Pancreas (tissue), 10 donors: ENCODE measurements at regions not wholly inside any gene's neighbourhood (a gene's known extent, or its start where the extent isn't known, plus 50 kb on each side); places are given as distances from the start of the nearest gene placed in this dataset.
A peak's percentile ranks its signal among the peaks of the same experiment; 100 is the strongest.

ENCODE experiments used
- ATAC-seq, 4 donors: fragments of 200-7000 bp; cut with Tn5 transposase; one replicate each; pipeline versions ENCODE4 v1.8.0 to v1.9.1; 2020; ENCODE audit warnings: mild to moderate bottlenecking in 4 of 4, moderate library complexity in 4 of 4
- DNase-seq, 6 donors: peaks; one replicate each; pipeline ENCODE4 v3.0.0-alpha.2; 2020
- FAIRE-seq: peaks from 2 replicates; lab custom pipeline; 2012; peaks lifted over from hg19 to GRCh38; lab: Jason Lieb, UNC
- H3K27ac ChIP-seq, 4 donors: fragments of 200-600 bp; sonication (generic); 1 replicate in 3 of 4; 2 replicates in 1 of 4; pipeline versions ENCODE4 v1.5.0 to v1.8.0; 2020
- H3K27me3 ChIP-seq, 4 donors: fragments of 200-600 bp; one replicate each; pipeline ENCODE4 v1.8.0; 2021
- H3K36me3 ChIP-seq, 3 donors: fragments of 200-600 bp; sonication (generic) in 1 of 3; one replicate each; pipeline versions ENCODE4 v1.5.0 to v1.8.0; 2020 to 2021
- H3K4me1 ChIP-seq, 3 donors: fragments of 200-600 bp; one replicate each; pipeline ENCODE4 v1.8.0; 2021
- H3K4me3 ChIP-seq, 4 donors: fragments of 200-600 bp; sonication (generic) in 2 of 4; one replicate each; pipeline versions ENCODE4 v1.5.0 to v1.8.0; 2020 to 2021
- H3K9me3 ChIP-seq, 4 donors: fragments of 200-600 bp; one replicate each; pipeline ENCODE4 v1.8.0; 2021
- WGBS, 2 donors: extraction: QIAGEN DNeasy Blood & Tissue Kit; methylation state at CpG; one replicate each; pipeline ENCODE4 v1.1.7; 2013; 5-methylcytosine and 5-hydroxymethylcytosine counted together
- intact Hi-C, 3 donors: fragments of 100-400 bp; cut with DNase I; formaldehyde crosslinking; loops; one replicate each; pipeline versions ENCODE4 v1.11.1 to v1.14.2; 2022
- TF ChIP-seq, protein P1 (sequence below), 4 donors: fragments of 200-600 bp; sonication (generic) in 3 of 4; IDR thresholded peaks; one replicate each; pipeline versions ENCODE4 v1.5.0 to v1.8.0; 2021; ENCODE audit warnings: antibody characterized with exemption in 4 of 4
- donor health status: healthy with polysubstance abuse.
- donor health status: DM: no; HTN: no; CAD: no; lungs with moderate emphysema.
- donor health status: DM: no; HTN: no; CAD: no.
- donor health status: control.
- donor health status: control.
- donor health status: Bipolar disorder and iron deficiency.
- donor health status: DM: yes; HTN: yes; CAD: no.
- donor health status: DM: no; HTN: no; CAD: no.
- donor health status: DM: no; HTN: no; CAD: no.
- donor health status: DM: yes; HTN: yes; CAD: no.

DNA sequence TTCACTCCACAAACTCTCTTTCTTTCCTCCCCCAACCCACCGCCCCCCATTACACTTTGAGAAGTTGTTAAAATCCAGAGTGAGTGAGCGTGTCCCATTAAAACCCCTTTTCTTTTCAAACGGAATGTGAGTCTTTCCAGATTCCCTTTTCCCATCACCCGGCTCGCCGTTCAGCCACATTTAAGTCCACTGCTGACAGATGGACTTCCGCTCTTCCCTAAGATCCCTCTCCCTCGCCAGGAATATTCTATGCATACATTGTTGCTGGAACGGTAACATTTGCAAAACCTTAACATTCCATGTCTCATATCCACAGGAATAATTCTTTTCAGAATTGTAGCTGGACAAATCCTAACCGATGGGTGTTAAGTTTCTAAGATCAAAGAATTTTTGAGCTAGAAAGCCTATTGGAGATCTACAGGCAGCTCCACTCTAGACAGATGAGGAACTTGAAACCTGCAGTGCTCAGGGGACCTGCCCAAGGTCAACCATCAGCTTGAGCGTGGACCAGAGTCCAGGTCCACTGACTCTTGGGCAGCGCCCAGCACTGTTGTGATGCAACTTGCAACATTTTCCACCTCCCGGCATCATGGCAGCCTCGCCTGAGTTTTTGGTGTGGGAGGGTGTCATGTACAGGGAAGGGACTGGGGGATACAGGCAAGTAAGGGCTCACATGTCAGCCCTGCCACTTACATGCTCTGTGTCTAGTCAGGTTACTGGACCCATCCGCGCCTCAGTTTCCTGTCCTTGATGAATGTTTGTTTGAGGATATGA lies 500.1 kb downstream of the CCDC171 start:
- WGBS, 2 donors: 91 to 94% methylated on average over 16 of the region's 16 CpGs
- DNase-seq (no peak), ATAC-seq (no peak), FAIRE-seq (no peak)
- Histone ChIP-seq H3K4me3 (no peak overlapping the region), H3K27me3 (no peaks in the 10 kb centered on the region), H3K27ac (no peak overlapping the region), H3K36me3 (no peaks in the 10 kb centered on the region), H3K4me1 (no peaks in the 10 kb centered on the region), H3K9me3 (no peaks in the 10 kb centered on the region)
- TF ChIP-seq, protein P1, sequence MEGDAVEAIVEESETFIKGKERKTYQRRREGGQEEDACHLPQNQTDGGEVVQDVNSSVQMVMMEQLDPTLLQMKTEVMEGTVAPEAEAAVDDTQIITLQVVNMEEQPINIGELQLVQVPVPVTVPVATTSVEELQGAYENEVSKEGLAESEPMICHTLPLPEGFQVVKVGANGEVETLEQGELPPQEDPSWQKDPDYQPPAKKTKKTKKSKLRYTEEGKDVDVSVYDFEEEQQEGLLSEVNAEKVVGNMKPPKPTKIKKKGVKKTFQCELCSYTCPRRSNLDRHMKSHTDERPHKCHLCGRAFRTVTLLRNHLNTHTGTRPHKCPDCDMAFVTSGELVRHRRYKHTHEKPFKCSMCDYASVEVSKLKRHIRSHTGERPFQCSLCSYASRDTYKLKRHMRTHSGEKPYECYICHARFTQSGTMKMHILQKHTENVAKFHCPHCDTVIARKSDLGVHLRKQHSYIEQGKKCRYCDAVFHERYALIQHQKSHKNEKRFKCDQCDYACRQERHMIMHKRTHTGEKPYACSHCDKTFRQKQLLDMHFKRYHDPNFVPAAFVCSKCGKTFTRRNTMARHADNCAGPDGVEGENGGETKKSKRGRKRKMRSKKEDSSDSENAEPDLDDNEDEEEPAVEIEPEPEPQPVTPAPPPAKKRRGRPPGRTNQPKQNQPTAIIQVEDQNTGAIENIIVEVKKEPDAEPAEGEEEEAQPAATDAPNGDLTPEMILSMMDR (IDR thresholded peaks at IDR 0.05): no peak
- intact Hi-C loops: no loop called here

DNA sequence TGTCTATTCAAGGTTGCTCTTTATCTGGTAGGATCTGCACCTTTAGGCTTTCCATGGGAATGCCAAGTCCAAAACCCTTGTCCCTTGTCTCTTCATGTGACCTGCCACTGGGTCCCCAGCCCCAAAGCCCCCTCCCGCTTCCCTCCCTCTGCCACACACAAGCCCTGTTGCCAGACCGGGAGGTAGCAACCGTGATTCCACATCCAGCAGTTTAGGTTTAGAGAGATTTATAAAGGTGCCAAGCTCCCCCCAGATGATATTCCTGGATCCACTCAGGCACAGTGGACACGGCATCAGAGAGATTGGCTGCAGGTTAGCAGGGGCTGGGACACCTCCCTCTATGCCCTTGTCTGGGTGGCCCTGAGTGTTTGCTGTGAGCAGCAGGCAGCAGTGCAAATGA lies 504.7 kb downstream of the CCDC171 start:
- TF ChIP-seq, protein P1 (IDR thresholded peaks at IDR 0.05): no peak
- 93 to 96% methylated on average over 4 of the region's 4 CpGs for WGBS, 2 donors
- H3K4me1 ChIP-seq: no peaks in the 10 kb centered on the region
- intact Hi-C loops: no loop called here
- no peaks in the 10 kb centered on the region for H3K27me3 ChIP-seq
- FAIRE-seq: no peak
- no peaks in the 10 kb centered on the region for H3K36me3 ChIP-seq
- H3K27ac ChIP-seq: no peak overlapping the region
- H3K4me3 ChIP-seq: no peak overlapping the region
- DNase-seq: no peak
- ATAC-seq: no peak
- H3K9me3 ChIP-seq: no peaks in the 10 kb centered on the region

DNA sequence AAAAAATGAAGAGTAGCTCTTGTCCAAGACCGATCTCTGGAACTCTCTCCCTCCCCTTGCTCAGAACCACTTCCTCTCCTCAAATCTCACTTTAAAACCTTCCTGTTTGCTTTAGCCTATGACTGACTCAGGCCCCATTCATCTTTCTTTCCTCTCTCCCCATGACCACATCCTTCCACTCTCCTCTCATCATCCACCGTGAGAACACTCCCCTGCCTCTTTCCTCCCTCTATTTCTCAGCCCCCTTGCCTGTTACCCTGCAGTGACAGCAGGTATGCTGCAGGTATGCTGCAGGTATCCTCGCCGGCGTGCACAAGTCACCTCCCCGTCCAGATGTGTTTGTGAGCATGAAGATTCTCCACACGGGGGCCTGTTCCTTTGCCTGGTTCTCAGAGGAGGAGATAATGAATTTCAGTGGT lies 505.3 kb downstream of the CCDC171 start:
- H3K4me3 ChIP-seq: no peak overlapping the region
- intact Hi-C loops: no loop called here
- no peak overlapping the region for H3K27ac ChIP-seq
- 57 to 59% methylated on average over 7 of the region's 7 CpGs for WGBS, 2 donors
- TF ChIP-seq, protein P1 (IDR thresholded peaks at IDR 0.05): no peak
- ATAC-seq: no peak
- no peaks in the 10 kb centered on the region for H3K36me3 ChIP-seq
- H3K4me1 ChIP-seq: no peaks in the 10 kb centered on the region
- H3K27me3 ChIP-seq: no peaks in the 10 kb centered on the region
- no peaks in the 10 kb centered on the region for H3K9me3 ChIP-seq
- no peak for FAIRE-seq
- no peak for DNase-seq

DNA sequence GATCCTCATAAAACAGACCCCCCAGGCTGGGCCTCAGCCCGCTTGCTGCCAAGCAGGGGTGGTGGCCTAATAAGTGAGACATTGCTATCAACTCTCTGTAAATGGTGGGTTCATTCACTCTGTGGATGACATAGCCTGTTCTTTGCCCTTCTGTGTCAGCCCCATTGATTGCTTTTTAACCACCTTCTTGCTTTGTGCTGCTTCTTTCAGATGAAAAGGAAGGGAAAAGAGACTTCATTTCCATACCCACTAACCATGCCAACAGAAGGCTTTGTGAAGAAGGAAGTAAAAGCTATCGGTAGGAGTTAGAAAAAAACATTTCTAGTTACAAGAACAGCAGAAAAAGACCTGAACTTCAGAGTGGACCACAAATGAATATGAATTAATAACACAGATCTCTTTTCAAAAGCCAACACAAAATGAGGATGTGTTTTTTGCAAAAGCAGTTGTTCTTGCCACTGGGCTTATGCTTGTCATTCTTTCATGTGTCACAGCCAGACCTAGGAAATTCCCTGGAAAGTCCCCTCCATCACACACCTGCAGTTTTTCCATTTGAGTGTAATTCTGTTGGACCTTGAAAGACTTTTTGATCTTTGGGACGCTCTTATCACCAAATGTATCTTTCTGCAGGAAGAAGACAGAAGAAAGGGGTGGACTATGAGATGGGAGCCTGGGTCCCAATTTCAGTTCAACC lies 507.7 kb downstream of the CCDC171 start:
- FAIRE-seq (no peak), DNase-seq (no peak), ATAC-seq (peak in 1 of 4 donors; percentile 62)
- intact Hi-C loops: no loop called here
- no peaks in the 10 kb centered on the region for H3K4me1 ChIP-seq
- TF ChIP-seq, protein P1 (IDR thresholded peaks at IDR 0.05): no peak
- no peaks in the 10 kb centered on the region for H3K9me3 ChIP-seq
- H3K27ac ChIP-seq: peak overlapping the region in 1 of 4 donors; percentile 36
- 71 to 73% methylated on average over 3 of the region's 3 CpGs for WGBS, 2 donors
- H3K36me3 ChIP-seq: no peaks in the 10 kb centered on the region
- no peak overlapping the region for H3K4me3 ChIP-seq
- H3K27me3 ChIP-seq: no peaks in the 10 kb centered on the region
